Body of pancreas (tissue), 4 donors: ENCODE measurements at regions not wholly inside any gene's neighbourhood (a gene's known extent, or its start where the extent isn't known, plus 50 kb on each side); places are given as distances from the start of the nearest gene placed in this dataset.

Experiments
- ATAC-seq: fragments of 150-250 bp; one replicate; pipeline ENCODE4 v1.9.1; 2016
- DNase-seq, 4 donors: peaks; one replicate each; pipeline ENCODE4 v3.0.0-alpha.2; 2019
- H3K27ac ChIP-seq, 4 donors: fragments of 200-600 bp; sonication (generic); 1 replicate in 3 of 4; 2 replicates in 1 of 4; pipeline versions ENCODE4 v1.5.1 to v1.6.1; 2016 to 2019; ENCODE audit warnings: mild to moderate bottlenecking in 1 of 4, mixed read lengths in 1 of 4, moderate library complexity in 1 of 4
- H3K27me3 ChIP-seq, 2 donors: fragments of 200-600 bp; sonication (generic); one replicate each; pipeline ENCODE4 v1.6.0; 2016; ENCODE audit warnings: mild to moderate bottlenecking in 1 of 2
- H3K36me3 ChIP-seq, 2 donors: fragments of 200-600 bp; sonication (generic); replicated peaks in 1 of 2; 2 replicates each; pipeline ENCODE4 v1.5.1; 2016; ENCODE audit warnings: low read depth in 2 of 2; ENCODE audit not compliant: insufficient read depth in 1 of 2
- H3K4me1 ChIP-seq: fragments of 200-600 bp; sonication (generic); one replicate; pipeline ENCODE4 v1.6.0; 2016
- H3K4me3 ChIP-seq, 2 donors: fragments of 200-600 bp; sonication (generic); 1 replicate in 1 of 2; 2 replicates in 1 of 2; pipeline ENCODE4 v1.5.1; 2016 to 2019
- H3K9me3 ChIP-seq, 3 donors: fragments of 200-600 bp; sonication (generic); 1 replicate in 2 of 3; 2 replicates in 1 of 3; pipeline ENCODE4 v1.5.1; 2016
- CTCF ChIP-seq, 7 experiments: fragments of 450-650 bp in 4 of 7; fragments of 200-600 bp in 3 of 7; sonication (generic) in 3 of 7; IDR thresholded peaks; one replicate each; pipeline ENCODE4 v1.5.1; 2016 to 2019; ENCODE audit warnings: antibody characterized with exemption in 7 of 7
- POLR2A ChIP-seq, 3 donors: fragments of 450-650 bp; IDR thresholded peaks; one replicate each; pipeline ENCODE4 v1.6.1; 2016; ENCODE audit warnings: antibody characterized with exemption in 3 of 3, mild to moderate bottlenecking in 2 of 3
- WGBS, 2 donors: methylation state at CpG; one replicate each; pipeline ENCODE4 v1.1.5; 2017; 5-methylcytosine and 5-hydroxymethylcytosine counted together
- intact Hi-C: fragments of 100-400 bp; cut with DNase I; formaldehyde crosslinking; loops from one replicate; pipeline ENCODE4 v1.15.1; 2023

GRCh38 chr5:97547999-97548738 lies 365.1 kb upstream of the RIOK2 start:
- H3K27ac ChIP-seq = no peak overlapping the region
- no peaks in the 10 kb centered on the region for H3K36me3 ChIP-seq
- TF ChIP-seq CTCF (IDR thresholded peaks at IDR 0.05) (no peak), POLR2A (IDR thresholded peaks at IDR 0.05) (no peak)
- H3K4me1 ChIP-seq = no peaks in the 10 kb centered on the region
- H3K4me3 ChIP-seq = no peak overlapping the region
- 50 to 65% methylated on average over 1 of the region's 1 CpG for WGBS, 2 donors
- H3K27me3 ChIP-seq = no peaks in the 10 kb centered on the region
- intact Hi-C loops = no loop called here
- ATAC-seq (no peak), DNase-seq (no peak)
- no peaks in the 10 kb centered on the region for H3K9me3 ChIP-seq

- intact Hi-C loops = no loop called here
- Histone ChIP-seq H3K4me3 (no peak overlapping the region), H3K9me3 (no peaks in the 10 kb centered on the region), H3K27me3 (no peaks in the 10 kb centered on the region), H3K4me1 (no peaks in the 10 kb centered on the region), H3K27ac (no peak overlapping the region), H3K36me3 (no peaks in the 10 kb centered on the region)
- ATAC-seq = no peak
- DNase-seq = no peak
- TF ChIP-seq POLR2A (IDR thresholded peaks at IDR 0.05) = no peak
- TF ChIP-seq CTCF (IDR thresholded peaks at IDR 0.05) = no peak
These were observed 365.7 kb upstream of the RIOK2 start for GRCh38 chr5:97548739-97549080.

- Histone ChIP-seq H3K27me3 (no peaks in the 10 kb centered on the region), H3K4me3 (no peak overlapping the region), H3K4me1 (no peaks in the 10 kb centered on the region), H3K36me3 (no peaks in the 10 kb centered on the region), H3K27ac (no peak overlapping the region), H3K9me3 (no peaks in the 10 kb centered on the region)
- 63 to 73% methylated on average over 4 of the region's 4 CpGs for WGBS, 2 donors
- DNase-seq = no peak
- intact Hi-C loops = no loop called here
- ATAC-seq = no peak
- no peak for TF ChIP-seq POLR2A (IDR thresholded peaks at IDR 0.05)
- TF ChIP-seq CTCF (IDR thresholded peaks at IDR 0.05) = no peak
These were observed 366.4 kb upstream of the RIOK2 start for GRCh38 chr5:97549496-97549895.

GRCh38 chr5:97550164-97550563 lies 367.1 kb upstream of the RIOK2 start:
- H3K27me3 ChIP-seq = no peaks in the 10 kb centered on the region
- intact Hi-C loops = no loop called here

More at GRCh38 chr5:97550164-97550563, 367.1 kb upstream of the RIOK2 start:
- no peak overlapping the region for H3K27ac ChIP-seq
- H3K4me3 ChIP-seq = no peak overlapping the region
- no peaks in the 10 kb centered on the region for H3K9me3 ChIP-seq
- ATAC-seq = no peak
- no peak for DNase-seq
- H3K4me1 ChIP-seq = no peaks in the 10 kb centered on the region
- WGBS, 2 donors = 14 to 18% methylated on average over 1 of the region's 1 CpG
- no peaks in the 10 kb centered on the region for H3K36me3 ChIP-seq
- TF ChIP-seq POLR2A (IDR thresholded peaks at IDR 0.05) (no peak), CTCF (IDR thresholded peaks at IDR 0.05) (no peak)
